ENCODE measurements at regions not wholly inside any gene's neighbourhood (a gene's known extent, or its start where the extent isn't known, plus 50 kb on each side); places are given as distances from the start of the nearest gene placed in this dataset.
"Not testable (repeated sequence)": the region's sequence is repeated elsewhere in the genome, so short reads cannot be mapped to it uniquely, and the experiment has no call there.

DNA sequence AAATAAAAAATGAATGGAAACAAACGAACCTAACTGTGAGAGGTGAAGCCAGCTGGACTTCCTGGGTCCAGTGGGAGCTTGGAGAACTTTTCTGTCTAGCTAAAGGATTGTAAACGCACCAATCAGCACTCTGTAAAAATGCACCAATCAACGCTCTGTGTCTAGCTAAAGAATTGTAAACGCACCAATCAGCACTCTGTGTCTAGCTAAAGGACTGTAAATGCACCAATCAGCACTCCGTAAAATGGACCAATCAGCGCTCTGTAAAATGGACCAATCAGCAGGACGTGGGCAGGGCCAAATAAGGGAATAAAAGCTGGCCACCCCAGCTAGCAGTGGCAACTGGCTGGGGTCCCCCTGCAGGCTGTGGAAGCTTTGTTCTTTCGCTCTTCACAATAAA is 135.8 kb downstream of the ATP6V1G3 start:
- not testable (repeated sequence) for TF ChIP-seq EZH2phosphoT487 (IDR thresholded peaks at IDR 0.05; ENCODE audit: low read depth); CTCF (IDR thresholded peaks at IDR 0.05; ENCODE audit: low read depth, low read length)

Data from OCI-LY3 (cell line).